ENCODE measurements at regions not wholly inside any gene's neighbourhood (a gene's known extent, or its start where the extent isn't known, plus 50 kb on each side); places are given as distances from the start of the nearest gene placed in this dataset.

DNA sequence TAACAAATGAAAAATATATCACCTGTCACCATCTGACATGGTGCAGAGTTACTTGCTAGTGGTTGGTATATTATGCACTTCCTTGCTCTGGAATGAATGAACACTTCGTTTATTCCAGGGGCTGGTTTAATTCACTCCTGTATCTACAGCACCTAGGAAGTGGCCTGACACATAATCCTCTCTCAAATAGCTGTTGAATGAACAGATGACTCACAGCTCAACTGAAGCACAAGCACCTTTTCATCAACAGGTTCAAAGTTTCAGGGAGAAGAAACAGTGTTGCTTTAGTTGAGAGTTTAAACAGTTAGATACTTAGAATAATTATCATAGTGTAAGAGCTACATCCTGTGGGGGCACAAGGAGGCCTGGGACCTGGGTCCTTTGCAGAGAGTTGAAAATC is 135.0 kb upstream of the DAP start:
- no peaks in the 10 kb centered on the region for H3K79me1 ChIP-seq (ENCODE audit: low read depth, low read length)
- FAIRE-seq (no peak), DNase-seq (ENCODE audit: low read depth in 1 of 2, low spot score in 2 of 2) (no peak)
- H3K14ac ChIP-seq (ENCODE audit: insufficient read length) = no peak overlapping the region
- no peak overlapping the region for H2AFZ ChIP-seq (ENCODE audit: low read length)
- peaks cover 0 to 2% of the 10 kb centered on the region in 2 experiments; a peak in 1 of 4 replicates for H3K9me3 ChIP-seq (ENCODE audit: insufficient read depth in 2 of 2, low read depth in 1 of 2, low read length in 1 of 2)
- no peak overlapping the region for H2AK5ac ChIP-seq (ENCODE audit: low read depth, low read length)
- no peaks in the 10 kb centered on the region for H3K23me2 ChIP-seq (ENCODE audit: low read depth, low read length)
- WGBS, 2 experiments (ENCODE audit: extremely low coverage in 1 of 2, insufficient coverage in 1 of 2, insufficient read length in 1 of 2, insufficient replicate concordance in 2 of 2, low coverage in 1 of 2, low lambda C conversion rate in 2 of 2, missing lambda C conversion rate in 1 of 2) = 92% methylated on average over 1 of the region's 1 CpG; no CpG with 5 or more reads in 1 of the 2 experiments
- CTCF ChIA-PET (ENCODE audit: partially characterized antibody) = interaction anchor here (0.9 to 2.1 kb wide), 5 partner anchors 13 to 38 kb away, joined by 3 to 5 read pairs (median 4); no protein-coding TSS in a partner anchor
- no peak overlapping the region for H3K27ac ChIP-seq (ENCODE audit: low read depth, low read length)
- no peak overlapping the region for H3K18ac ChIP-seq (ENCODE audit: extremely low read depth, low read length)
- no peak overlapping the region for H3K4me2 ChIP-seq (ENCODE audit: insufficient read depth in 1 of 2, low read depth in 2 of 2, low read length in 2 of 2)
- POLR2A ChIA-PET (ENCODE audit: partially characterized antibody) = no interaction called here
- no peak overlapping the region for H4K5ac ChIP-seq (ENCODE audit: insufficient read length, low read depth, low read length)
- H4K20me1 ChIP-seq (replicated peaks in 1 of 2; ENCODE audit: control insufficient read depth in 1 of 2, insufficient read depth in 2 of 2, low read length in 2 of 2) = no peaks in the 10 kb centered on the region
- no peak overlapping the region for H3K4ac ChIP-seq (replicated peaks; ENCODE audit: insufficient read length, low read depth, low read length)
- H3K27me3 ChIP-seq (replicated peaks in 1 of 4; ENCODE audit: control insufficient read depth in 3 of 4, extremely low read depth in 1 of 4, insufficient read depth in 3 of 4, low read length in 3 of 4) = no peaks in the 10 kb centered on the region
- H3K23ac ChIP-seq (ENCODE audit: insufficient read length) = no peak overlapping the region
- no peaks in the 10 kb centered on the region for H3K79me2 ChIP-seq (ENCODE audit: control insufficient read depth in 1 of 2, insufficient read depth in 2 of 2, low read length in 2 of 2)
- H2BK5ac ChIP-seq (ENCODE audit: low read depth, low read length) = no peak overlapping the region
- TF ChIP-seq POLR2AphosphoS5 (IDR thresholded peaks at IDR 0.05; ENCODE audit: low read depth, low read length) (no peak), FOSL1 (IDR thresholded peaks at IDR 0.05; ENCODE audit: insufficient read depth, low read depth, low read length) (no peak), TCF12 (IDR thresholded peaks at IDR 0.05; ENCODE audit: low read depth, low read length) (no peak), RAD21 (IDR thresholded peaks at IDR 0.05 in 1 of 2, conservative IDR thresholded peaks at IDR 0.05 in 1 of 2; ENCODE audit: low read depth in 2 of 2, low read length in 2 of 2) (no peak), TEAD4 (IDR thresholded peaks at IDR 0.05; ENCODE audit: low read depth, low read length) (no peak), ASH2L (IDR thresholded peaks at IDR 0.05; ENCODE audit: low read length) (no peak), KDM4A (IDR thresholded peaks at IDR 0.05; ENCODE audit: low read depth, low read length, severe bottlenecking) (no peak), PHF8 (conservative IDR thresholded peaks at IDR 0.05; ENCODE audit: low read depth, low read length) (no peak), CHD1 (IDR thresholded peaks at IDR 0.05; ENCODE audit: low read depth, low read length) (no peak), RXRA (IDR thresholded peaks at IDR 0.05; ENCODE audit: insufficient read depth, low read depth, low read length) (no peak)
- TF ChIP-seq, protein P1, sequence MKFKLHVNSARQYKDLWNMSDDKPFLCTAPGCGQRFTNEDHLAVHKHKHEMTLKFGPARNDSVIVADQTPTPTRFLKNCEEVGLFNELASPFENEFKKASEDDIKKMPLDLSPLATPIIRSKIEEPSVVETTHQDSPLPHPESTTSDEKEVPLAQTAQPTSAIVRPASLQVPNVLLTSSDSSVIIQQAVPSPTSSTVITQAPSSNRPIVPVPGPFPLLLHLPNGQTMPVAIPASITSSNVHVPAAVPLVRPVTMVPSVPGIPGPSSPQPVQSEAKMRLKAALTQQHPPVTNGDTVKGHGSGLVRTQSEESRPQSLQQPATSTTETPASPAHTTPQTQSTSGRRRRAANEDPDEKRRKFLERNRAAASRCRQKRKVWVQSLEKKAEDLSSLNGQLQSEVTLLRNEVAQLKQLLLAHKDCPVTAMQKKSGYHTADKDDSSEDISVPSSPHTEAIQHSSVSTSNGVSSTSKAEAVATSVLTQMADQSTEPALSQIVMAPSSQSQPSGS (IDR thresholded peaks at IDR 0.05; ENCODE audit: low read length) = no peak
- TF ChIP-seq, protein P2, sequence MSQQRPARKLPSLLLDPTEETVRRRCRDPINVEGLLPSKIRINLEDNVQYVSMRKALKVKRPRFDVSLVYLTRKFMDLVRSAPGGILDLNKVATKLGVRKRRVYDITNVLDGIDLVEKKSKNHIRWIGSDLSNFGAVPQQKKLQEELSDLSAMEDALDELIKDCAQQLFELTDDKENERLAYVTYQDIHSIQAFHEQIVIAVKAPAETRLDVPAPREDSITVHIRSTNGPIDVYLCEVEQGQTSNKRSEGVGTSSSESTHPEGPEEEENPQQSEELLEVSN (IDR thresholded peaks at IDR 0.05) = no peak
- no peaks in the 10 kb centered on the region for H3K36me3 ChIP-seq (ENCODE audit: control insufficient read depth in 2 of 4, insufficient read depth in 4 of 4, low read length in 3 of 4)
- no peak overlapping the region for H2BK20ac ChIP-seq (ENCODE audit: low read length)
- H2BK12ac ChIP-seq (ENCODE audit: low read depth, low read length) = no peak overlapping the region
- no peak overlapping the region for H2BK15ac ChIP-seq (ENCODE audit: low read length)
- no peak overlapping the region for H3K4me3 ChIP-seq (ENCODE audit: extremely low read depth in 1 of 4, insufficient read depth in 2 of 4, low read depth in 3 of 4, low read length in 4 of 4)
- no peak overlapping the region for H3K9ac ChIP-seq (replicated peaks in 1 of 4; ENCODE audit: extremely low read depth in 1 of 4, low read depth in 3 of 4, low read length in 3 of 4)
- H3K56ac ChIP-seq (replicated peaks; ENCODE audit: insufficient read length, low read depth, low read length) = no peak overlapping the region
- no peak overlapping the region for H2BK120ac ChIP-seq (replicated peaks; ENCODE audit: low read depth, low read length)
- H4K8ac ChIP-seq (ENCODE audit: extremely low read depth, insufficient read depth, low read length) = no peak overlapping the region
- no peak overlapping the region for H4K91ac ChIP-seq (replicated peaks; ENCODE audit: insufficient read length, low read length)
- peaks cover 0 to 7% (median 2%) of the 10 kb centered on the region in 4 experiments; a peak in 3 of 7 replicates for H3K4me1 ChIP-seq (replicated peaks in 1 of 4; ENCODE audit: control insufficient read depth in 3 of 4, insufficient read depth in 4 of 4, low read length in 3 of 4)

All from H1 (cell line).